Heart right ventricle (tissue), 16 donors: ENCODE measurements at regions not wholly inside any gene's neighbourhood (a gene's known extent, or its start where the extent isn't known, plus 50 kb on each side); places are given as distances from the start of the nearest gene placed in this dataset.

Source experiments
- ATAC-seq, 8 donors: fragments of 200-7000 bp; cut with Tn5 transposase; one replicate each; pipeline ENCODE4 v1.9.1; 2020; ENCODE audit warnings: mild to moderate bottlenecking in 8 of 8, moderate library complexity in 8 of 8, moderate number of reproducible peaks in 1 of 8
- DNase-seq, 2 donors: peaks; one replicate each; pipeline ENCODE4 v3.0.0-alpha.2; 2020
- H3K27ac ChIP-seq, 10 donors: fragments of 200-600 bp; sonication (generic) in 2 of 10; one replicate each; pipeline versions ENCODE4 v1.5.0 to v1.8.0; 2020 to 2022; ENCODE audit warnings: mild to moderate bottlenecking in 3 of 10
- H3K27me3 ChIP-seq, 7 donors: fragments of 200-600 bp; one replicate each; pipeline ENCODE4 v1.8.0; 2021 to 2022; ENCODE audit warnings: mild to moderate bottlenecking in 2 of 7
- H3K36me3 ChIP-seq, 9 donors: fragments of 200-600 bp; sonication (generic) in 1 of 9; one replicate each; pipeline versions ENCODE4 v1.5.0 to v1.8.0; 2020 to 2022; ENCODE audit warnings: mild to moderate bottlenecking in 2 of 9
- H3K4me1 ChIP-seq, 9 donors: fragments of 200-600 bp; sonication (generic) in 1 of 9; one replicate each; pipeline versions ENCODE4 v1.5.0 to v1.8.0; 2020 to 2022; ENCODE audit warnings: mild to moderate bottlenecking in 4 of 9
- H3K4me3 ChIP-seq, 10 donors: fragments of 200-600 bp; sonication (generic) in 2 of 10; one replicate each; pipeline versions ENCODE4 v1.5.0 to v1.8.0; 2020 to 2022; ENCODE audit warnings: mild to moderate bottlenecking in 7 of 10, moderate library complexity in 2 of 10
- H3K9me3 ChIP-seq, 11 donors: fragments of 200-600 bp in 10 of 11; sonication (generic) in 2 of 11; one replicate each; pipeline versions ENCODE4 v1.5.0 to v1.8.0; 2013 to 2022; ENCODE audit warnings: mild to moderate bottlenecking in 2 of 11, control low read depth in 1 of 11, moderate library complexity in 1 of 11
- CTCF ChIP-seq, 9 donors: fragments of 200-600 bp; sonication (generic) in 2 of 9; IDR thresholded peaks; one replicate each; pipeline versions ENCODE4 v1.5.0 to v1.8.0; 2021 to 2022; ENCODE audit warnings: antibody characterized with exemption in 9 of 9, mild to moderate bottlenecking in 5 of 9, moderate library complexity in 1 of 9
- WGBS, 2 donors: extraction: QIAGEN DNeasy Blood & Tissue Kit; methylation state at CpG; one replicate each; pipeline ENCODE4 v1.1.7; 2013; ENCODE audit warnings: inconsistent platforms in 1 of 2; 5-methylcytosine and 5-hydroxymethylcytosine counted together
- intact Hi-C, 10 donors: fragments of 100-400 bp; cut with DNase I; formaldehyde crosslinking; loops; one replicate each; pipeline versions ENCODE4 v1.11.1 to v1.14.2; 2022
- donor health status: Arrhythmogenic right ventricular cardiomyopathy.
- donor health status: ischemic (EF 13 %, LVEDD 7.1; RV severe dilation, severe dysfunction).
- donor health status: healthy with polysubstance abuse.
- donor health status: DM: no; HTN: yes; CAD: no.
- donor health status: DM: no; HTN: no; CAD: no.
- donor health status: ischemic (EF 25% LVEDD 6.9; RV normal size, moderate dysfunction).
- donor health status: ischemic (EF 25% LVEDD 5.7; RV mildly dilated, moderate dysfunction).
- donor health status: healthy.
- donor health status: DM: yes; HTN: yes; CAD: no.
- donor health status: Ischemic cardiomyopathy.
- donor health status: ischemic (EF 35%, LVEDD 5.7; RV mildly dilated, moderate dysfunction).
- donor health status: nonischemic (EF 11% LVEDD 7.7; RV severe dilation, severe dysfunction).
- donor health status: DM: yes; HTN: yes; CAD: no.
- donor health status: PGD.
- donor health status: ischemic (EF 29% LVEDD 5.4; RV normal size, mild dysfunction).
- donor health status: nonischemic (EF 23%, LVEDD 6.1; RV moderate dilation, normal function).

- no peak overlapping the region for H3K4me3 ChIP-seq
- no peaks in the 10 kb centered on the region for H3K4me1 ChIP-seq
- ATAC-seq = no peak
- H3K36me3 ChIP-seq = no peaks in the 10 kb centered on the region
- no peak for DNase-seq
- no peaks in the 10 kb centered on the region for H3K27me3 ChIP-seq
- intact Hi-C loops = no loop called here
- no peak overlapping the region for H3K27ac ChIP-seq
- H3K9me3 ChIP-seq = no peaks in the 10 kb centered on the region
- no peak for TF ChIP-seq CTCF (IDR thresholded peaks at IDR 0.05)
- WGBS, 2 donors = 50 to 58% methylated on average over 2 of the region's 2 CpGs
Measured at GRCh38 chr3:181239441-181239840, 249.9 kb upstream of the DNAJC19 start.

- no peak overlapping the region for H3K4me3 ChIP-seq
- no peak for ATAC-seq
- intact Hi-C loops = no loop called here
- no peak overlapping the region for H3K27ac ChIP-seq
- DNase-seq = no peak
- H3K9me3 ChIP-seq = peaks cover 0 to 4% (median 0%) of the 10 kb centered on the region in 11 donors
- no peaks in the 10 kb centered on the region for H3K36me3 ChIP-seq
- no peaks in the 10 kb centered on the region for H3K4me1 ChIP-seq
- WGBS, 2 donors = 63% methylated on average over 5 of the region's 5 CpGs
- H3K27me3 ChIP-seq = no peaks in the 10 kb centered on the region
- TF ChIP-seq CTCF (IDR thresholded peaks at IDR 0.05) = no peak
Measured at GRCh38 chr3:181230258-181230657, 240.7 kb upstream of the DNAJC19 start.

DNA sequence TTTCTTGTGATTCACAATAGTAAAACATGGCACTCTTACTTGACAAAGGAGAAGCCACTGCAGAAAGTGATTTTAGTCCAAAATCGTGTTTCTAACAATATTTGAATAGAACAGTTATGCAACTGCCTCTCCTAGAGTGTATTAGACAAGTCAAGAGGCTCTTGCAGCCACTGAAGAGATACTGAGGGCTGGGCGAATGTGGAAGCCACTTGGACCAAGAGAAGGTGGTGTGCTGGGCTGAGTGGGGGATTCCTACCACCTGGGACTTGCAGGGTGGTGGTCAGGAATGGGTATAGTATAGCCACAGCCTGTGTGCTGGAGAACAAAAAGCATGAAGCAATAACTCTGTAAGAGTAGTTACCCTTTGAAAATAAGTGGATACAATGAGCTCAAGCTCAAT is 223.8 kb upstream of the DNAJC19 start:
- no peak overlapping the region for H3K27ac ChIP-seq
- H3K9me3 ChIP-seq = no peaks in the 10 kb centered on the region
- WGBS, 2 donors = 54 to 57% methylated on average over 2 of the region's 2 CpGs
- H3K36me3 ChIP-seq = no peaks in the 10 kb centered on the region
- ATAC-seq (no peak), DNase-seq (no peak)
- TF ChIP-seq CTCF (IDR thresholded peaks at IDR 0.05) = no peak
- intact Hi-C loops = loop anchor here in 5 of 10 donors (5.0 to 10.0 kb wide), 5 partner anchors 491 to 1471 kb away; no protein-coding TSS in a partner anchor
- no peak overlapping the region for H3K4me3 ChIP-seq
- no peaks in the 10 kb centered on the region for H3K4me1 ChIP-seq
- peaks cover 0 to 33% (median 10%) of the 10 kb centered on the region in 7 donors for H3K27me3 ChIP-seq

GRCh38 chr3:181212271-181212670 is 222.7 kb upstream of the DNAJC19 start:
- Histone ChIP-seq H3K9me3 (no peaks in the 10 kb centered on the region), H3K4me3 (no peak overlapping the region), H3K27ac (no peak overlapping the region), H3K36me3 (no peaks in the 10 kb centered on the region), H3K4me1 (no peaks in the 10 kb centered on the region), H3K27me3 (peaks cover 0 to 33% (median 10%) of the 10 kb centered on the region in 7 donors)
- intact Hi-C loops = loop anchor here in 5 of 10 donors (5.0 to 10.0 kb wide), 5 partner anchors 493 to 1473 kb away; no protein-coding TSS in a partner anchor
- 61 to 83% methylated on average over 1 of the region's 1 CpG for WGBS, 2 donors
- no peak for DNase-seq
- TF ChIP-seq CTCF (IDR thresholded peaks at IDR 0.05) = no peak
- no peak for ATAC-seq
